KMS-11 (cell line): ENCODE measurements at regions not wholly inside any gene's neighbourhood (a gene's known extent, or its start where the extent isn't known, plus 50 kb on each side); places are given as distances from the start of the nearest gene placed in this dataset.

Experiments used
- H2AFZ ChIP-seq: fragments of 200-600 bp; sonication (generic); 2 replicates; pipeline ENCODE4 v1.6.1; 2016; ENCODE audit warnings: antibody characterized with exemption, mixed run types, low read depth
- H3K27ac ChIP-seq: fragments of 200-600 bp; sonication (generic); 2 replicates; pipeline ENCODE4 v1.6.1; 2016; ENCODE audit warnings: mild to moderate bottlenecking, mixed run types
- H3K27me3 ChIP-seq: fragments of 200-600 bp; sonication (generic); 2 replicates; pipeline ENCODE4 v1.6.1; 2017; ENCODE audit warnings: mild to moderate bottlenecking, low read depth, mixed run types, moderate library complexity; ENCODE audit not compliant: insufficient read depth
- H3K36me3 ChIP-seq: fragments of 200-600 bp; sonication (generic); 2 replicates; pipeline ENCODE4 v1.6.1; 2017; ENCODE audit warnings: mild to moderate bottlenecking, mixed run types; ENCODE audit not compliant: insufficient read depth
- H3K4me1 ChIP-seq: fragments of 200-600 bp; sonication (generic); 2 replicates; pipeline ENCODE4 v1.6.1; 2016; ENCODE audit warnings: mild to moderate bottlenecking, low read depth, mixed run types; ENCODE audit not compliant: poor library complexity, severe bottlenecking
- H3K4me2 ChIP-seq: fragments of 200-600 bp; sonication (generic); 2 replicates; pipeline ENCODE4 v1.7.0; 2016; ENCODE audit warnings: mild to moderate bottlenecking, mixed run types
- H3K4me3 ChIP-seq: fragments of 200-600 bp; sonication (generic); IDR thresholded peaks from 2 replicates; pipeline ENCODE4 v1.6.1; 2017; ENCODE audit warnings: low read depth, low read length, mixed read lengths; ENCODE audit not compliant: insufficient read depth
- H3K79me2 ChIP-seq: fragments of 200-600 bp; sonication (generic); 2 replicates; pipeline ENCODE4 v1.6.1; 2016; ENCODE audit warnings: low read depth, mixed run types; ENCODE audit not compliant: insufficient read depth
- H3K9ac ChIP-seq: fragments of 200-600 bp; sonication (generic); 2 replicates; pipeline ENCODE4 v1.6.1; 2016; ENCODE audit warnings: mild to moderate bottlenecking, mixed run types
- H4K20me1 ChIP-seq: fragments of 200-600 bp; sonication (generic); 2 replicates; pipeline ENCODE4 v1.6.1; 2016; ENCODE audit warnings: mild to moderate bottlenecking, mixed run types; ENCODE audit not compliant: insufficient read depth
- CTCF ChIP-seq: fragments of 200-600 bp; sonication (generic); conservative IDR thresholded peaks from 2 replicates; pipeline ENCODE4 v1.6.1; 2017; ENCODE audit warnings: low read depth, mild to moderate bottlenecking, antibody characterized with exemption, low read length, moderate library complexity, mixed read lengths

DNA sequence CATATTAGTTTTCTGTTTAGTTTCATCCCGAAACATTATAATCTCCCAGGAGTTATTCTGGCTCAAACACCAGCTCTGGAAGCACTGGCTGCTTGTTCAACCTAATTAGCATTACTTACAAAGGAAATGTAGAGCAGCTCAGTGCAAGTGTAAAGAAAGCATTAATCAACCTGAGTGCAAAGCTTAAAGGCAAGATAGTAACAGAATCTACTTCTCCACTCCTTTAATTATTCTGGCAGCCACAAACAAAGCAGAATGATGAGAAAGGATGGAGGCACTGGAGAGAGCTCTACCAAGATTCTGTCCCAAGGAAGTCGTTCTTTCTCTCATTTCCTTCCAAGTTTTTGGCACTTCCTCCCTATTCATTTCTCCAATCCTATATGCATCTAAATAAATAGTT is 1384.0 kb downstream of the ZPLD1 start:
- Histone ChIP-seq H3K4me3 (no peak overlapping the region), H3K9ac (no peak overlapping the region), H2AFZ (no peak overlapping the region), H3K4me1 (peaks cover under 1% of the 10 kb centered on the region), H3K79me2 (no peaks in the 10 kb centered on the region), H3K36me3 (no peaks in the 10 kb centered on the region), H3K4me2 (no peak overlapping the region), H3K27ac (no peak overlapping the region), H4K20me1 (no peaks in the 10 kb centered on the region), H3K27me3 (no peaks in the 10 kb centered on the region)
- TF ChIP-seq CTCF, result no peak

GRCh38 chr3:103825586-103825985 is 1390.8 kb downstream of the ZPLD1 start:
- Histone ChIP-seq H3K36me3 (no peaks in the 10 kb centered on the region), H3K4me2 (no peak overlapping the region), H3K9ac (no peak overlapping the region), H4K20me1 (no peaks in the 10 kb centered on the region), H3K27me3 (no peaks in the 10 kb centered on the region), H3K4me1 (peaks cover 8% of the 10 kb centered on the region), H2AFZ (no peak overlapping the region), H3K4me3 (no peak overlapping the region), H3K27ac (no peak overlapping the region), H3K79me2 (no peaks in the 10 kb centered on the region)
- TF ChIP-seq CTCF, result no peak

DNA sequence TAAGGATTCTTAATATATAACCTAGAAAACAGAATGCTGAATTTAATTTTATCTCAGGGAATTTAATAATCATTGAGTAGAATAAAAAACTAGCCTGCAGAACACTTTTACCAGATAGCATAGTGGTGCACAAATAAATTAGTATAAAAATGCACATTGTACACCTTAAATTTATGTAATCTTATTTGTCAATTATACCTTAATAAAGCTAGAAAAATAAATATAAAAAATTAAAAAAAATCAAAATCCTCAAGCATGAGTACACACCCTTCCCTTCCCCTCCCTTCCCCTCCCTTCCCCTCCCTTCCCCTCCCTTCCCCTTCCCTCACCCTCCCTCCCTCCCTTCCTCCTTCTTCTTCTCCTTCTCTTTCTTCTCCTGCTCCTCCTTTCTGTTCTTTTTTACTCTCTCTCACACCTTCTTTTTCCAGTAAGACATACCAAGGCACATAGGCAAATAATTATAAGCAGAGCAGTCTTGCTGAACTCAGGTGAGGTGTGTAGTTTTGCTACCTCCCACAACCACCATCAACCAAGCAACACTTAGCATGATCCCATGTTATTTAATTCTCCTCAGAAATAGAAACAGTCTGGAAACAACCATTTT is 1395.0 kb downstream of the ZPLD1 start:
- Histone ChIP-seq H3K4me3 (no peak overlapping the region), H3K9ac (no peak overlapping the region), H3K27ac (no peak overlapping the region), H3K36me3 (no peaks in the 10 kb centered on the region), H3K4me1 (no peaks in the 10 kb centered on the region), H3K27me3 (no peaks in the 10 kb centered on the region), H3K79me2 (no peaks in the 10 kb centered on the region), H3K4me2 (no peak overlapping the region), H2AFZ (no peak overlapping the region), H4K20me1 (no peaks in the 10 kb centered on the region)
- TF ChIP-seq CTCF, result no peak

GRCh38 chr3:103847081-103848062 is 1412.6 kb downstream of the ZPLD1 start:
- H3K9ac ChIP-seq, result no peak overlapping the region
- no peaks in the 10 kb centered on the region for H3K36me3 ChIP-seq
- no peaks in the 10 kb centered on the region for H3K27me3 ChIP-seq
- no peaks in the 10 kb centered on the region for H4K20me1 ChIP-seq
- H3K79me2 ChIP-seq, result no peaks in the 10 kb centered on the region
- H3K27ac ChIP-seq, result no peak overlapping the region
- H3K4me1 ChIP-seq, result no peaks in the 10 kb centered on the region
- no peak for TF ChIP-seq CTCF
- H3K4me2 ChIP-seq, result no peak overlapping the region
- H2AFZ ChIP-seq, result no peak overlapping the region
- no peak overlapping the region for H3K4me3 ChIP-seq
